PC-9 (cell line): ENCODE measurements at regions not wholly inside any gene's neighbourhood (a gene's known extent, or its start where the extent isn't known, plus 50 kb on each side); places are given as distances from the start of the nearest gene placed in this dataset.

Experiments
- EZH2 ChIP-seq: fragments of 200-600 bp; sonication (generic); IDR thresholded peaks from 2 replicates; pipeline ENCODE4 v1.8.0; 2017; ENCODE audit warnings: antibody characterized with exemption, low read depth
- TF ChIP-seq, protein P1 (sequence below): fragments of 200-600 bp; sonication (generic); conservative IDR thresholded peaks from 2 replicates; pipeline ENCODE4 v1.6.1; 2017; ENCODE audit warnings: mixed run types, antibody characterized with exemption, mild to moderate bottlenecking, moderate library complexity

- TF ChIP-seq, protein P1, sequence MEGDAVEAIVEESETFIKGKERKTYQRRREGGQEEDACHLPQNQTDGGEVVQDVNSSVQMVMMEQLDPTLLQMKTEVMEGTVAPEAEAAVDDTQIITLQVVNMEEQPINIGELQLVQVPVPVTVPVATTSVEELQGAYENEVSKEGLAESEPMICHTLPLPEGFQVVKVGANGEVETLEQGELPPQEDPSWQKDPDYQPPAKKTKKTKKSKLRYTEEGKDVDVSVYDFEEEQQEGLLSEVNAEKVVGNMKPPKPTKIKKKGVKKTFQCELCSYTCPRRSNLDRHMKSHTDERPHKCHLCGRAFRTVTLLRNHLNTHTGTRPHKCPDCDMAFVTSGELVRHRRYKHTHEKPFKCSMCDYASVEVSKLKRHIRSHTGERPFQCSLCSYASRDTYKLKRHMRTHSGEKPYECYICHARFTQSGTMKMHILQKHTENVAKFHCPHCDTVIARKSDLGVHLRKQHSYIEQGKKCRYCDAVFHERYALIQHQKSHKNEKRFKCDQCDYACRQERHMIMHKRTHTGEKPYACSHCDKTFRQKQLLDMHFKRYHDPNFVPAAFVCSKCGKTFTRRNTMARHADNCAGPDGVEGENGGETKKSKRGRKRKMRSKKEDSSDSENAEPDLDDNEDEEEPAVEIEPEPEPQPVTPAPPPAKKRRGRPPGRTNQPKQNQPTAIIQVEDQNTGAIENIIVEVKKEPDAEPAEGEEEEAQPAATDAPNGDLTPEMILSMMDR = no peak
- no peak for TF ChIP-seq EZH2
Measured at GRCh38 chr1:4452701-4453100, 201.7 kb upstream of the AJAP1 start.
